Kidney epithelial cell (primary cell): ENCODE measurements at regions not wholly inside any gene's neighbourhood (a gene's known extent, or its start where the extent isn't known, plus 50 kb on each side); places are given as distances from the start of the nearest gene placed in this dataset.

Experiments
- DNase-seq: peaks from one replicate; pipeline ENCODE4 v3.0.0-alpha.2; 2010; ENCODE audit warnings: low read depth
- H3K27me3 ChIP-seq: 2 replicates; pipeline ENCODE4 v1.6.0; 2011; ENCODE audit warnings: low read length; ENCODE audit not compliant: control insufficient read depth, insufficient read depth
- H3K36me3 ChIP-seq: 2 replicates; pipeline ENCODE4 v1.5.1; 2011; ENCODE audit warnings: low read length; ENCODE audit not compliant: control insufficient read depth, insufficient read depth
- H3K4me3 ChIP-seq: 2 replicates; pipeline ENCODE4 v1.5.1; 2011; ENCODE audit warnings: low read depth, mild to moderate bottlenecking, control low read depth, low read length
- CTCF ChIP-seq: IDR thresholded peaks from 2 replicates; pipeline ENCODE4 v1.5.1; 2011; ENCODE audit warnings: mild to moderate bottlenecking, moderate library complexity, low read length, control low read depth, inconsistent platforms; ENCODE audit not compliant: insufficient read depth, poor library complexity, severe bottlenecking

GRCh38 chr9:115220319-115221005, 102.5 kb upstream of the TNC start:
- Histone ChIP-seq H3K4me3 (no peak overlapping the region), H3K27me3 (no peaks in the 10 kb centered on the region), H3K36me3 (no peaks in the 10 kb centered on the region)
- no peak for TF ChIP-seq CTCF
- no peak for DNase-seq

GRCh38 chr9:115223471-115223870, 105.5 kb upstream of the TNC start:
- TF ChIP-seq CTCF: no peak
- no peaks in the 10 kb centered on the region for H3K36me3 ChIP-seq
- no peak overlapping the region for H3K4me3 ChIP-seq
- no peak for DNase-seq
- H3K27me3 ChIP-seq: no peaks in the 10 kb centered on the region

DNA sequence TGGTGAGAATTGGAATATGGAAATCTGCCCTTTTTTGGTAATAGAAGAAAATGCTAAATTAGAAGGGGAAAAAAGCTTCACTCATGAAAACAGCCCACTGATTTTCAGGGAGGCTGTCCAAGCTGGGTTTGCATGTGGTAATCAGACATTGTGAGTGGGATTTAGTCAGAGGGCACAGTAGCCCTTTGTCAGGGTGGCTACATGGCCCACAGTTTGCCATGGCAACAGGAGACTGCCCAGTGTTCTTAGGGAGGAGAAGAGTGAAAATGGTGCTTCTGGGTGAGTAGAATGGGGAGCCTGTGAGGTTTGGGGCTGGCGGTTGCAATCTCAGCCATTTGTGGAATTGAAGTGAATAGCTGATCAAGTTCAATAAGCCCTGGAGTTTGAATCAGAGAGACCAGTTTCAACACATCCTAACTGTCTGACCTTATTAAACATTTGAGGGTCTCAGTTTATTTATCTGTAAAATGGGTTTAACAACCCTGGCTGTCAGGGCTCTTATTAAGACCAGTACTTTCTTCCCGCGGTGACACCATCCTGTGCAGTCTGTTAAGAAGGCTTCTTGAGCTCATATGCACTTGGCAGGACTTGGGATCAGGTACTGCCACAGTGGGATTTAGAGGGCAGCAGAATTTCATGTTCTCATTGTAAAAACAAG, 107.6 kb upstream of the TNC start:
- DNase-seq: no peak
- H3K36me3 ChIP-seq: no peaks in the 10 kb centered on the region
- no peak overlapping the region for H3K4me3 ChIP-seq

GRCh38 chr9:115226152-115226551, 108.2 kb upstream of the TNC start:
- H3K4me3 ChIP-seq: no peak overlapping the region
- no peaks in the 10 kb centered on the region for H3K36me3 ChIP-seq
- TF ChIP-seq CTCF: no peak
- DNase-seq: no peak
- no peaks in the 10 kb centered on the region for H3K27me3 ChIP-seq

More for the DNA sequence above, 107.6 kb upstream of the TNC start:
- no peak for TF ChIP-seq CTCF
- no peaks in the 10 kb centered on the region for H3K27me3 ChIP-seq

DNA sequence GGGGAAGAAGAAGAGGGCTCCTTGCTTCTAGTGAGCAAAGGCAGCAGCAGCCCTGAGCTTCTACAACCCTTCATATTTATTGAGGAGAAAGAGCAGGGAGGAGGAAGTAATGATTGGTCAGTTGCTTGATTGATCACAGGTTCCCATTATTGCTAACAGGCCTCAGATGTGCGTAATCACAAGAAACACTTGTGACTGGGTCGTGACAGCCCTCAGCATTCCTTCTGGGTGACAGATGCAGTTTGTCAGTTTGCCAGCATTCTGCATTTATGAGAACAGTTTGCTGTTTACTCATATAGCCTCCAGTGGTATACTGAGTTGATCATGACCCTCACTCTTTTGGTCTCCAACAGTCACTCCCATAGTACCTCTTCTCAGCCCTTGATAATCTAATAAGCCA, 111.5 kb upstream of the TNC start:
- H3K4me3 ChIP-seq: no peak overlapping the region
- no peak for DNase-seq
- TF ChIP-seq CTCF: no peak
- H3K36me3 ChIP-seq: no peaks in the 10 kb centered on the region
- H3K27me3 ChIP-seq: no peaks in the 10 kb centered on the region
